ENCODE measurements at regions not wholly inside any gene's neighbourhood (a gene's known extent, or its start where the extent isn't known, plus 50 kb on each side); places are given as distances from the start of the nearest gene placed in this dataset.
A peak's percentile ranks its signal among the peaks of the same experiment; 100 is the strongest.
"Not testable (repeated sequence)": the region's sequence is repeated elsewhere in the genome, so short reads cannot be mapped to it uniquely, and the experiment has no call there.

DNA sequence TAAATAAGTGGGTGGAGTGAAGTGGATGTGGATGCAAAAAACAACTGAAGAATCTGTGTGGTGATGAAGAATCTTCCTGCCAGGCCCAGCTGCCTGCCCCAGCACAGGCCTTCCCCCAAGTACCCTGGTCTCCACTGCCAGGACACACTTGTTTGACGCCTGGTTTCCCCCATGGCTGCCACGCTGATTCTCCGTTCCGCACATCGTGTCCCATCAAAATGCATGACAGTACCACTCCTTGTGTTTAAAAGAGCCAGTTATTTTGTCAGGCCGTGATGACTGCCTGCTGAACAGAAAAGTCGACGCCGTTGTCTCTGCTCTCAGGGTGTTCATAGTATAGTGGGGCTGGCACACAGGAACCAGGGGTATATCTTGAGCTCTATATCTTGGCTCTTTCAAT lies 50.3 kb upstream of the KYNU start:
- DNase-seq (ENCODE audit: low read depth), result no peak

- DNase-seq (ENCODE audit: low read depth), result peak; percentile 10
Observed at GRCh38 chr2:142825861-142826260, 51.6 kb upstream of the KYNU start.

DNA sequence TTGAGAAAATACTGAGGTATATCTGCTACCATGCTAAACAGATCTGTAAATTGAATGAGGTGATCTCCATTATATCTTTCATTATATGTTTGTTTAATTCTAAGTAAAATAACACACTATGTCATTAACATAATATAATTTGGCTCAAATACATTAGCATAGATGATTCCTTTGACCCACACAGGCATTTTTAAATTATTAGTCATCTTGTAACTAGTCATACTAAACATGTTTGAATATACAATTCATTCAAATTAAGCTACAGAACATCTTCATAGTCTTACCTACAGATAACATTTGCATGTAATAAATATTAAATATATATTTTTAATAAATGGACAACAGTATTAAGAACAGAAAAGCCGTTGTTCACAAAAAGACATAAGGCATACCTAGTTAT lies 52.7 kb upstream of the KYNU start:
- no peak for DNase-seq (ENCODE audit: low read depth)

DNA sequence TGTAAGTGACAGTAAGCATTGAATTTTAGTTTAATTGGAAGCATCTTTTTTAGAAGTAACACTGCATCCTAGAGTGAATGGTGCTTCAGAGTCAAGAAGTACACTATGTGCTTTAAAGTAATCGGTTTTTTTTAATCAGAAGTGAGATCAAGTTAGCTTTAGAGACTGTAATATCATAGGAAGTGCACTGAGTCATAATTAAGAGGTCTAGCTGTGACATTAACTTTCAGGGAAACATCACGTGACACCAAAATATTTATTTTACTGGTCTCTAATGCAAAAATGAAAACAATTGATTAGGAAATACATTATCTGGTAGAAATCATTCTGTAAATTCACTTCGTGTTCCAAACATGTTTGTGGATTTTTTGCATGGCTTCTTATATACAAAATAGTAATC lies 55.3 kb upstream of the KYNU start:
- no peak for DNase-seq (ENCODE audit: low read depth)

DNA sequence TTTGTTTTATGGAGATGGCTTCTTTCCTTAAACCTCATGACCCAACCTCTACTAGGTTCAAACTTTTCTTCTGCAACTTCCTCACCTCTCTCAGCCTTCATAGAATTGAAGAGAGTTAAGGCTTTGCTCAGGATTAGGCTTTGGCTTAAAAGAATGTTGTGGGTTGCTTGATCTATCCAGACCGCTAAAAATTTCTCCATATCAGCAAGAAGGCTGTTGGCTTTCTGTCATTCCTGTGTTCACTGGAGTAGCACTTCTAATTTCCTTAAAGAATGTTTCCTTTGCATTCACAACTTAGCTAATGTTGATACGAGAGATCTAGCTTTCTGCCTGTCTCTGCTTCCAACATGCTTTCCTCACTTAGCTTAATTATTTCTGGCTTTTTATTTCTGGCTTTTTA lies 58.1 kb upstream of the KYNU start:
- no peak for DNase-seq (ENCODE audit: low read depth)

DNA sequence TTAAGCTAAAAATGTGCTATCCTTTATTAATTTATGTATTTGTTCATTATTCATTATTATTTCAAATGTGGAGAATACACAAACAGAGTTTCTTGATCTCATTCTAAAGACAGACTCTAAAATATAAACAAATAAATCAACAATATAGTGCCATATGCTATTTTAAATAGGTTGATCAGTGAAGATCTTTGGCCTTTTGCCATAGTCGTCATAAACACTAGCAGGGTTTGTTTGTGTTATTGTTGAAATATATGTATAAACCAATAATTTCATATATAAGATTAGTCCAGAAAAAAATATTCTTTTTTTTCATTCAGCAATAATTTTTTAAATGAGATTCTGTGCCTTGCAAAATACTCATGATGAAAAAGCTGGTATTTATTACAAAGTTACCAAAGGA lies 62.1 kb upstream of the KYNU start:
- DNase-seq (ENCODE audit: low read depth), result no peak

GRCh38 chr2:142813830-142814829 lies 63.3 kb upstream of the KYNU start:
- DNase-seq (ENCODE audit: low read depth), result no peak

DNA sequence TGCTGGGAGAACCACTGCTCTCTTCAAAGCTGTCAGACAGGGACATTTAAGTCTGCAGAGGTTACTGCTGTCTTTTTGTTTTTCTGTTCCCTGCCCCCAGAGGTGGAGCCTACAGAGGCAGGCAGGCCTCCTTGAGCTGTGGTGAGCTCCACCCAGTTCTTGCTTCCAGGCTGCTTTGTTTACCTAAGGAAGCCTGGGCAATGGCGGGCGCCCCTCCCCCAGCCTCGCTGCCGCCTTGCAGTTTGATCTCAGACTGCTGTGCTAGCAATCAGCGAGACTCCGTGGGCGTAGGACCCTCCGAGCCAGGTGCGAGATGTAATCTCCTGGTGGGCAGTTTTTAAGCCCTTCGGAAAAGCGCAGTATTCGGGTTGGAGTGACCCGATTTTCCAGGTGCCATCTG lies 65.8 kb upstream of the KYNU start:
- DNase-seq (ENCODE audit: low read depth), result not testable (repeated sequence)

DNA sequence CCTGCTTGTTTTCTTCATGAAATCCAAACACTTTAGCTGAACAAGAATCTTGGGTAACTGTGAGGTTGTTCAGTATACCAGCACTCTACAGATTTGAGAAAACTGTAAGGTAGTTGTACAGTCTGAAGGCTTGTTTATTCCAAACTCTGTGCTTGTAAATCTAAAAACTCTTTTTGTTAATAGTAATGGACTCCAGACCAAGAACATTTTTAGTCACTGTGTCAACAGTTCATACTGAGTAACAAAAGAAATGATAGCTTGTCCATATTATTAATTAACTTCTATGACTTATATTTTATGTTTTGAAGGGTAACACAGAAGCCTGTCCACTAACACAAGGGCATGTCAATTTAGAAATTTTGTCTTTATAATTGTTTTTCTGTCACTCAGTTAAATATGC lies 72.2 kb upstream of the KYNU start:
- DNase-seq (ENCODE audit: low read depth), result no peak

GRCh38 chr2:142803158-142803557 lies 74.3 kb upstream of the KYNU start:
- DNase-seq (ENCODE audit: low read depth), result no peak

- no peak for DNase-seq (ENCODE audit: low read depth)
Observed at GRCh38 chr2:142796588-142796987, 80.9 kb upstream of the KYNU start.

GRCh38 chr2:142796161-142796560 lies 81.3 kb upstream of the KYNU start:
- peak; percentile 6 for DNase-seq (ENCODE audit: low read depth)

DNA sequence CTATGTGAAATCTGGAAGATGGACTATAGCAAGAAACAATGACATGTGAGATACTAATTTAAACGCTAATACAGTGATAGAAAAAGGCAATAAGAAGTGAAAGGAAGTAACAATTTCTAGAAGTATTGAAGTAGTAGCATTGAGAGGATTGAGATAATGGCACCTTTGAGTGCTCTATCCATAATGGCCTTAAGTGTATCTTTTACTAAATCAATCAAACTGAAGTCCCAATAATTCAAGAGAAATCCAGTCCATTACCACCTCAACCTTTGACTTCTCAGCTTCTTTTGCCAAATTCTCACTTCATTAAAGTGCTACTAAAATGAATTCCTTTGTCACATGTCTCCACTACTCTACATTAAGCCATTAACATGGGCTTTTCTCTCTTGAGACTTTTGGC lies 82.6 kb upstream of the KYNU start:
- DNase-seq (ENCODE audit: low read depth), result no peak

- DNase-seq (ENCODE audit: low read depth), result not testable (repeated sequence)
Observed at GRCh38 chr2:142792328-142792727, 85.1 kb upstream of the KYNU start.

DNA sequence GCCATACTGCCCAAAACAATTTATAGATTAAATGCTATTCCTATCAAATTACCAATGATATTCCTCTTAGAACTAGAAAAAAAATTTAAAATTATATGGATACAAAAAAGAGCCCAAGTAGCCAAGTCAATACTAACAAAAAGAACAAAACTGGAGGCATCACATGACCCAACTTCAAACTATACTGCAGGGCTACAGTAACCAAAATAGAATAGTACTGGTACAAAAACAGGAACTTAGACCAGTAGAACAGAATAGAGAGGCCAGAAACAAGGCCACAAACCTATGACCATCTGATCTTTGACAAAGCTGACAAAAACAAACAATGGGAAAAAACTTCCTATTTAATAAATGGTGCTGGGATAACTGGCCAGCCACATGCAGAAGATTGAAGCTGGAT lies 86.1 kb upstream of the KYNU start:
- DNase-seq (ENCODE audit: low read depth), result no peak

DNA sequence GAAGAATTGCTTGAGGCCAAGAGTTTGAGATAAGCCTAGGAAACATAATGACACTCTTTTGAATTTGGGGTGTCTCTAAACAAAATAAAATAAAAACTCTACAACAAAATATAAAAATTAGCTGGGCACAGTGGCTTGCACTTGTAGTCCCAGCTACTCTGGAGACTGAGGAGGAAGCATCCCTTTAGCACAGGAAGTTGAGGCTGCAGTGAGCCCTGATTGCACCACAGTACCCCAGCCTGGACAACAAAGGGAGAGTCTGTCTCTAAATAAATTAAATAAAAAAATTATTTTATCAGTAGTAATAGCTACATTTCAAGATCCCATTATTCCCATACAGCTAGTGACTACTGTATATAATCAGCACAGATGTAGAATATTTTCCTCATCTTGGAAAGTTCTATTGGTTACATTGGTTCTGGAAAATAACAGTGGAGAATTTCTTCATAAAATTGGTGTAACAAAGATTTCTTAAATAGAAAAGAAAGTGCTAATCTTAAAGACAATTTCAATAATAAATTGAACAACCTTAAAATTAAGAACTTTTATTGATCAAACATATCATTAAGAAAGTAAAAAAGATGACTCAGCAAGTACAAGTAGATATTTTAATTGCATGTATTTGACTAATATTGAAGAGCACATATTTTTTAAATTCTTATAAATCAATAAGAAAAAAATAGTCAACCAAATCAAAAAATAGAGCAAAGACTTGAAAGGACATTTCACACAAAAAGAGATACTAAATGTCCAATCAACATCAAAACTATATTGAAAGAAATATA lies 90.4 kb upstream of the KYNU start:
- no peak for DNase-seq (ENCODE audit: low read depth)

DNA sequence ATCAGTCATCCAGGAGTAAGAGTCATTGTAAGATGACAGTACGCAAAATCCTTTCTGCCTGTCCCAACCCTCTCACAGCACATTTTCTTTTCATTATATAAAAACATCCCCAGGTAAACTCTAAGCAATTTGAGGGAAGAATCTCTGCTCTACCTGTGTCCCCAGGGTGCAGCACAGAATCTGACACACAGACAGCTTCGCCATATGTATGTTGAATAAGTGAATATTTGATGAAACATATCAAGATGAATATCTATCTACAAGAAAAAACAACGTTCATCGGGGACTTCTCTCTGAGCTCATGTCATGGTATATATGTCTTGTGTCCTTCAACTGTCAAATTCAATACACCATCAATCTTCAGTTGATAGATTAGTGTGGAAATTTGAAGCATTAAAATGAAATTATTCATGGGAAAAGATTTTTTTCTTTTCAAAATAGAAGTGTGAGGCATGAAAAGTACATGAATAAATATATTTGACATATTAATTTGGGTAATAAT lies 94.5 kb upstream of the KYNU start:
- DNase-seq (ENCODE audit: low read depth), result no peak

- no peak for DNase-seq (ENCODE audit: low read depth)
Observed at GRCh38 chr2:142781146-142781545, 96.3 kb upstream of the KYNU start.

GRCh38 chr2:142778289-142778688 lies 99.2 kb upstream of the KYNU start:
- no peak for DNase-seq (ENCODE audit: low read depth)

- no peak for DNase-seq (ENCODE audit: low read depth)
Observed at GRCh38 chr2:142777742-142778141, 99.7 kb upstream of the KYNU start.

DNA sequence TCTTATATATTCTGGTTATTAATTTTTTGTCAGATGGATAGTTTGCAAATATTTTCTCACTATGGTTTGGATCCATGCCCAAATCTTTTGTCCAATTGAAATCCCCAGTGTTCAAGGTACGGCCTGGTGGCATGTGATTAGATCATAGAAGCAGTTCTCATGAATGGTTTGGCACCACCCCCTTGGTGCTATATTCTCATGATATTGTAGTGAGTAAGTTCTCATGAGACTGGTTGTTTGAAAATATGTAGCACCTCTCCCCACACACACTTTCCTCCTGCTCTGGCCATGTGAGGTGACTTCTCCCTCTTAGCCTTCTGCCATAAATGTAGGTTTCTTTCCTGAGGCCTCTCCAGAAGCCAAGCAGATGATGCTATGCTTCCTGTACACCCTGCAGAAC lies 107.7 kb upstream of the KYNU start:
- DNase-seq (ENCODE audit: low read depth), result no peak

GRCh38 chr2:142767847-142768246 lies 109.6 kb upstream of the KYNU start:
- no peak for DNase-seq (ENCODE audit: low read depth)

Measured in myocyte (in vitro differentiated cells).